Esophagus squamous epithelium (tissue), 4 donors: ENCODE measurements at regions not wholly inside any gene's neighbourhood (a gene's known extent, or its start where the extent isn't known, plus 50 kb on each side); places are given as distances from the start of the nearest gene placed in this dataset.

Experiments used
- POLR2A ChIP-seq, 4 donors: fragments of 450-650 bp; IDR thresholded peaks; one replicate each; pipeline ENCODE4 v1.6.1; 2017; ENCODE audit warnings: antibody characterized with exemption in 4 of 4, mild to moderate bottlenecking in 4 of 4, moderate library complexity in 3 of 4
- TF ChIP-seq, protein P1 (sequence below), 6 experiments: fragments of 450-650 bp in 4 of 6; fragments of 200-600 bp in 2 of 6; sonication (generic) in 2 of 6; IDR thresholded peaks; one replicate each; pipeline ENCODE4 v1.5.1; 2016 to 2019; ENCODE audit warnings: antibody characterized with exemption in 6 of 6, mild to moderate bottlenecking in 4 of 6, moderate library complexity in 4 of 6

DNA sequence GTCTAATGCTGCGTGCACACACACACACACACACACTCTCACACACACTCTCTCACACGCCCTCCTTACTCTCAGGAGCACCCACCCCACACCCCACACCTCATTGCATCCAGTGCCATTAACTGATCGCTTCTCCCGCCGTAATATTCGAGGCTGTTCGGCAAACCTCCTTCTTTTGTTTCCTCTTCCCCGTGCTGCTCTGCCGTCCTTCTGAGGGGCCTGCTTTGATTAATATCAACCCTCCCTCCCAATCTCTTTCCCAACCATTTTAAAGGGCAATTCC is 156.2 kb upstream of the TNRC6C start:
- TF ChIP-seq, protein P1, sequence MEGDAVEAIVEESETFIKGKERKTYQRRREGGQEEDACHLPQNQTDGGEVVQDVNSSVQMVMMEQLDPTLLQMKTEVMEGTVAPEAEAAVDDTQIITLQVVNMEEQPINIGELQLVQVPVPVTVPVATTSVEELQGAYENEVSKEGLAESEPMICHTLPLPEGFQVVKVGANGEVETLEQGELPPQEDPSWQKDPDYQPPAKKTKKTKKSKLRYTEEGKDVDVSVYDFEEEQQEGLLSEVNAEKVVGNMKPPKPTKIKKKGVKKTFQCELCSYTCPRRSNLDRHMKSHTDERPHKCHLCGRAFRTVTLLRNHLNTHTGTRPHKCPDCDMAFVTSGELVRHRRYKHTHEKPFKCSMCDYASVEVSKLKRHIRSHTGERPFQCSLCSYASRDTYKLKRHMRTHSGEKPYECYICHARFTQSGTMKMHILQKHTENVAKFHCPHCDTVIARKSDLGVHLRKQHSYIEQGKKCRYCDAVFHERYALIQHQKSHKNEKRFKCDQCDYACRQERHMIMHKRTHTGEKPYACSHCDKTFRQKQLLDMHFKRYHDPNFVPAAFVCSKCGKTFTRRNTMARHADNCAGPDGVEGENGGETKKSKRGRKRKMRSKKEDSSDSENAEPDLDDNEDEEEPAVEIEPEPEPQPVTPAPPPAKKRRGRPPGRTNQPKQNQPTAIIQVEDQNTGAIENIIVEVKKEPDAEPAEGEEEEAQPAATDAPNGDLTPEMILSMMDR (IDR thresholded peaks at IDR 0.05): no peak
- no peak for TF ChIP-seq POLR2A (IDR thresholded peaks at IDR 0.05)
